ENCODE measurements at regions not wholly inside any gene's neighbourhood (a gene's known extent, or its start where the extent isn't known, plus 50 kb on each side); places are given as distances from the start of the nearest gene placed in this dataset.

- Histone ChIP-seq H3K79me2 (ENCODE audit: control insufficient read depth, insufficient read depth, low read length) (no peaks in the 10 kb centered on the region), H3K9me3 (ENCODE audit: control insufficient read depth, low read depth, low read length) (no peaks in the 10 kb centered on the region), H3K36me3 (ENCODE audit: control insufficient read depth in 2 of 2, extremely low read depth in 1 of 2, insufficient read depth in 2 of 2, low read length in 2 of 2) (no peaks in the 10 kb centered on the region), H3K4me3 (ENCODE audit: control insufficient read depth in 2 of 3, extremely low read depth in 1 of 3, insufficient read depth in 2 of 3, low read depth in 1 of 3, low read length in 3 of 3) (no peak overlapping the region), H3K9ac (ENCODE audit: control insufficient read depth, extremely low read depth, insufficient read depth, low read length) (no peak overlapping the region), H3K4me2 (ENCODE audit: control insufficient read depth, extremely low read depth, insufficient read depth, low read depth, low read length) (no peak overlapping the region), H3K4me1 (ENCODE audit: control insufficient read depth, extremely low read depth, insufficient read depth, low read length) (peaks cover 5% of the 10 kb centered on the region), H2AFZ (ENCODE audit: control insufficient read depth, low read length) (no peak overlapping the region), H3K9me1 (ENCODE audit: control insufficient read depth, extremely low read depth, insufficient read depth, low read length) (no peaks in the 10 kb centered on the region), H3K27me3 (ENCODE audit: control insufficient read depth, extremely low read depth, insufficient read depth, low read length) (no peaks in the 10 kb centered on the region), H4K20me1 (ENCODE audit: control insufficient read depth, extremely low read depth, insufficient read depth, low read length) (no peaks in the 10 kb centered on the region), H3K27ac (ENCODE audit: control insufficient read depth, insufficient read depth, low read length) (no peak overlapping the region)
- TF ChIP-seq CTCF (optimal IDR thresholded peaks at IDR 0.05 in 1 of 3, IDR thresholded peaks at IDR 0.05 in 1 of 3, conservative IDR thresholded peaks at IDR 0.05 in 1 of 3; ENCODE audit: extremely low read depth in 1 of 3, insufficient read depth in 2 of 3, low read length in 3 of 3) (no peak), EZH2 (IDR thresholded peaks at IDR 0.05; ENCODE audit: low read length) (no peak)
- no peak for FAIRE-seq
- dilution Hi-C loops (cut with MboI; ENCODE audit: extremely low pct_ligation_motif_present, low sequenced_read_pairs): no loop called here
- DNase-seq (ENCODE audit: low read depth, low spot score): no peak
Observed at GRCh38 chr5:107211630-107212029, 459.1 kb downstream of the EFNA5 start.

GRCh38 chr5:107208867-107209266 is 461.9 kb downstream of the EFNA5 start:
- FAIRE-seq (no peak), DNase-seq (ENCODE audit: low read depth, low spot score) (no peak)
- H3K27me3 ChIP-seq (ENCODE audit: control insufficient read depth, extremely low read depth, insufficient read depth, low read length): no peaks in the 10 kb centered on the region
- TF ChIP-seq EZH2 (IDR thresholded peaks at IDR 0.05; ENCODE audit: low read length) (no peak), CTCF (optimal IDR thresholded peaks at IDR 0.05 in 1 of 3, IDR thresholded peaks at IDR 0.05 in 1 of 3, conservative IDR thresholded peaks at IDR 0.05 in 1 of 3; ENCODE audit: extremely low read depth in 1 of 3, insufficient read depth in 2 of 3, low read length in 3 of 3) (no peak)
- H3K36me3 ChIP-seq (ENCODE audit: control insufficient read depth in 2 of 2, extremely low read depth in 1 of 2, insufficient read depth in 2 of 2, low read length in 2 of 2): no peaks in the 10 kb centered on the region
- dilution Hi-C loops (cut with MboI; ENCODE audit: extremely low pct_ligation_motif_present, low sequenced_read_pairs): no loop called here
- no peak overlapping the region for H3K9ac ChIP-seq (ENCODE audit: control insufficient read depth, extremely low read depth, insufficient read depth, low read length)
- no peak overlapping the region for H3K4me2 ChIP-seq (ENCODE audit: control insufficient read depth, extremely low read depth, insufficient read depth, low read depth, low read length)
- H3K9me3 ChIP-seq (ENCODE audit: control insufficient read depth, low read depth, low read length): no peaks in the 10 kb centered on the region
- no peak overlapping the region for H2AFZ ChIP-seq (ENCODE audit: control insufficient read depth, low read length)
- no peak overlapping the region for H3K27ac ChIP-seq (ENCODE audit: control insufficient read depth, insufficient read depth, low read length)
- no peaks in the 10 kb centered on the region for H3K4me1 ChIP-seq (ENCODE audit: control insufficient read depth, extremely low read depth, insufficient read depth, low read length)
- H3K79me2 ChIP-seq (ENCODE audit: control insufficient read depth, insufficient read depth, low read length): no peaks in the 10 kb centered on the region
- H3K4me3 ChIP-seq (ENCODE audit: control insufficient read depth in 2 of 3, extremely low read depth in 1 of 3, insufficient read depth in 2 of 3, low read depth in 1 of 3, low read length in 3 of 3): no peak overlapping the region
- H4K20me1 ChIP-seq (ENCODE audit: control insufficient read depth, extremely low read depth, insufficient read depth, low read length): no peaks in the 10 kb centered on the region
- H3K9me1 ChIP-seq (ENCODE audit: control insufficient read depth, extremely low read depth, insufficient read depth, low read length): no peaks in the 10 kb centered on the region
